IMR-90 (cell line): ENCODE measurements at regions not wholly inside any gene's neighbourhood (a gene's known extent, or its start where the extent isn't known, plus 50 kb on each side); places are given as distances from the start of the nearest gene placed in this dataset.

Experiments used
- ATAC-seq: fragments of 200-7000 bp; cut with Tn5 transposase; 2 replicates; pipeline ENCODE4 v1.9.1; 2020; ENCODE audit warnings: low read depth, mild to moderate bottlenecking, moderate library complexity
- BruUV-seq: library from RNA; stranded (reverse); fragments of 400-500 nt; replicated peaks from 2 replicates; lab custom pipeline; 2021; lab: Mats Ljungman, UMichigan
- CTCF ChIA-PET: fragments of 300-600 bp; formaldehyde crosslinking; extraction: SDS; loops from one replicate; lab custom pipeline; 2021; ENCODE audit warnings: antibody characterized with exemption; lab: Yijun Ruan, JAX
- POLR2A ChIA-PET: fragments of 300-600 bp; sonication (Branson Sonifier 250); formaldehyde crosslinking; loops from one replicate; lab custom pipeline; 2022; ENCODE audit warnings: antibody characterized with exemption; ENCODE audit not compliant: unreplicated experiment; lab: Charles Lee
- DNase-seq: peaks from one replicate; pipeline ENCODE4 v3.0.0; 2013
- H2AFZ ChIP-seq: replicated peaks from 2 replicates; pipeline ENCODE3; 2013; ENCODE audit warnings: low read length, mild to moderate bottlenecking; ENCODE audit not compliant: poor library complexity
- H2AK5ac ChIP-seq: 2 replicates; pipeline ENCODE4 v1.6.1; 2013; ENCODE audit warnings: low read depth, low read length, inconsistent platforms
- H2AK9ac ChIP-seq: replicated peaks from 2 replicates; pipeline ENCODE3; 2013; ENCODE audit warnings: mild to moderate bottlenecking, low read depth, low read length, moderate library complexity; ENCODE audit not compliant: poor library complexity
- H2BK120ac ChIP-seq: 2 replicates; pipeline ENCODE4 v1.6.1; 2013; ENCODE audit warnings: low read depth, low read length, inconsistent platforms
- H2BK15ac ChIP-seq: 3 replicates; pipeline ENCODE4 v1.6.1; 2013; ENCODE audit warnings: low read depth, low read length, inconsistent platforms
- H2BK20ac ChIP-seq: 2 replicates; pipeline ENCODE4 v1.6.1; 2013; ENCODE audit warnings: low read depth, mild to moderate bottlenecking, inconsistent platforms, low read length, moderate library complexity
- H2BK5ac ChIP-seq: 2 replicates; pipeline ENCODE4 v1.6.1; 2013; ENCODE audit warnings: mild to moderate bottlenecking, low read depth, low read length, inconsistent platforms; ENCODE audit not compliant: poor library complexity, severe bottlenecking
- H3K14ac ChIP-seq: replicated peaks from 2 replicates; pipeline ENCODE4 v1.6.1; 2013; ENCODE audit warnings: low read depth, low read length, inconsistent platforms
- H3K18ac ChIP-seq: 2 replicates; pipeline ENCODE4 v1.6.1; 2013; ENCODE audit warnings: low read depth, low read length, control low read depth
- H3K23ac ChIP-seq: 2 replicates; pipeline ENCODE4 v1.6.1; 2013; ENCODE audit warnings: low read depth, low read length, inconsistent platforms
- H3K27ac ChIP-seq: 2 replicates; pipeline ENCODE4 v1.5.1; 2013; ENCODE audit warnings: mild to moderate bottlenecking, control low read depth, low read length; ENCODE audit not compliant: insufficient read depth
- H3K27me3 ChIP-seq: 2 replicates; pipeline ENCODE4 v1.6.1; 2013; ENCODE audit warnings: low read length; ENCODE audit not compliant: control insufficient read depth, insufficient read depth
- H3K36me3 ChIP-seq: 2 replicates; pipeline ENCODE4 v1.6.1; 2013; ENCODE audit warnings: low read length, mixed read lengths; ENCODE audit not compliant: control insufficient read depth, insufficient read depth
- H3K4ac ChIP-seq: 2 replicates; pipeline ENCODE4 v1.6.1; 2013; ENCODE audit warnings: low read depth, low read length, inconsistent platforms
- H3K4me1 ChIP-seq: 2 replicates; pipeline ENCODE4 v1.6.1; 2013; ENCODE audit warnings: low read length, mixed read lengths; ENCODE audit not compliant: control insufficient read depth, insufficient read depth
- H3K4me2 ChIP-seq: 2 replicates; pipeline ENCODE4 v1.6.1; 2013; ENCODE audit warnings: low read depth, mild to moderate bottlenecking, control low read depth, low read length, moderate library complexity
- H3K4me3 ChIP-seq: 2 replicates; pipeline ENCODE4 v1.5.1; 2013; ENCODE audit warnings: low read depth, mild to moderate bottlenecking, control low read depth, low read length, moderate library complexity; ENCODE audit not compliant: insufficient read depth
- H3K56ac ChIP-seq: 2 replicates; pipeline ENCODE4 v1.6.1; 2013; ENCODE audit warnings: low read length, inconsistent platforms; ENCODE audit not compliant: insufficient read depth; ENCODE audit errors: extremely low read depth
- H3K79me1 ChIP-seq, 2 experiments: 2 replicates each; pipeline ENCODE4 v1.6.1; 2013; ENCODE audit warnings: low read length in 2 of 2, inconsistent platforms in 1 of 2, low read depth in 1 of 2
- H3K9ac ChIP-seq: 2 replicates; pipeline ENCODE4 v1.6.1; 2013; ENCODE audit warnings: low read depth, low read length, control low read depth
- H3K9me1 ChIP-seq: 2 replicates; pipeline ENCODE4 v1.6.1; 2013; ENCODE audit warnings: low read length, inconsistent platforms; ENCODE audit not compliant: insufficient read depth
- H3K9me3 ChIP-seq: 2 replicates; pipeline ENCODE4 v1.6.1; 2013; ENCODE audit warnings: low read length; ENCODE audit not compliant: control insufficient read depth, insufficient read depth
- H4K20me1 ChIP-seq: 2 replicates; pipeline ENCODE4 v1.6.1; 2013; ENCODE audit warnings: low read length, inconsistent platforms; ENCODE audit not compliant: insufficient read depth
- H4K5ac ChIP-seq: 2 replicates; pipeline ENCODE4 v1.6.1; 2013; ENCODE audit warnings: mild to moderate bottlenecking, low read depth, low read length, control low read depth
- H4K8ac ChIP-seq, 2 experiments: 2 replicates each; pipeline ENCODE4 v1.6.1; 2013; ENCODE audit warnings: low read depth in 2 of 2, low read length in 2 of 2, control low read depth in 1 of 2, inconsistent platforms in 1 of 2
- H4K91ac ChIP-seq: 2 replicates; pipeline ENCODE4 v1.6.1; 2013; ENCODE audit warnings: low read depth, low read length, inconsistent platforms; ENCODE audit not compliant: insufficient read depth
- BHLHE40 ChIP-seq: fragments of 150-350 bp; IDR thresholded peaks from 2 replicates; pipeline ENCODE4 v1.6.1; 2016; ENCODE audit warnings: mild to moderate bottlenecking, low read depth, low read length
- CEBPB ChIP-seq: IDR thresholded peaks from 2 replicates; pipeline ENCODE4 v1.6.1; 2012; ENCODE audit warnings: low read depth, low read length, improper control_type of control experiment
- CHD1 ChIP-seq: IDR thresholded peaks from 2 replicates; pipeline ENCODE4 v1.6.1; 2012; ENCODE audit warnings: low read depth, low read length, improper control_type of control experiment
- CTCF ChIP-seq: conservative IDR thresholded peaks from 2 replicates; pipeline ENCODE4 v1.5.1; 2012; ENCODE audit warnings: mild to moderate bottlenecking, low read depth, low read length, improper control_type of control experiment
- FOS ChIP-seq: fragments of 150-350 bp; IDR thresholded peaks from 2 replicates; pipeline ENCODE4 v1.6.1; 2016; ENCODE audit warnings: low read depth, low read length
- MAFK ChIP-seq: IDR thresholded peaks from 2 replicates; pipeline ENCODE4 v1.6.1; 2012; ENCODE audit warnings: low read depth, low read length, improper control_type of control experiment
- MAZ ChIP-seq: IDR thresholded peaks from 2 replicates; pipeline ENCODE4 v1.6.1; 2012; ENCODE audit warnings: low read depth, mild to moderate bottlenecking, low read length, improper control_type of control experiment, moderate library complexity, borderline replicate concordance
- MXI1 ChIP-seq: IDR thresholded peaks from 2 replicates; pipeline ENCODE4 v1.6.1; 2012; ENCODE audit warnings: low read depth, mild to moderate bottlenecking, low read length, moderate library complexity, borderline replicate concordance
- NFE2L2 ChIP-seq: fragments of 150-350 bp; IDR thresholded peaks from 2 replicates; pipeline ENCODE4 v1.6.1; 2016; ENCODE audit warnings: low read depth, mild to moderate bottlenecking, low read length
- POLR2A ChIP-seq: IDR thresholded peaks from 2 replicates; pipeline ENCODE4 v1.6.1; 2012; ENCODE audit warnings: mild to moderate bottlenecking, low read depth, low read length
- RAD21 ChIP-seq: IDR thresholded peaks from 2 replicates; pipeline ENCODE4 v1.6.1; 2012; ENCODE audit warnings: low read length, improper control_type of control experiment
- RCOR1 ChIP-seq: IDR thresholded peaks from 2 replicates; pipeline ENCODE4 v1.6.1; 2012; ENCODE audit warnings: mild to moderate bottlenecking, low read length, improper control_type of control experiment; ENCODE audit not compliant: insufficient replicate concordance
- RFX5 ChIP-seq: IDR thresholded peaks from 2 replicates; pipeline ENCODE4 v1.8.0; 2012; ENCODE audit warnings: low read depth, mild to moderate bottlenecking, low read length, moderate library complexity
- SMC3 ChIP-seq: fragments of 150-350 bp; IDR thresholded peaks from 2 replicates; pipeline ENCODE4 v1.6.1; 2016; ENCODE audit warnings: low read depth, mild to moderate bottlenecking, antibody characterized with exemption, low read length, moderate library complexity
- WGBS, 2 experiments: methylation state at CpG; one replicate each; pipeline versions ENCODE4 v1.1.5 to v1.1.7; 2013; ENCODE audit warnings: missing lambda C conversion rate in 2 of 2; ENCODE audit not compliant: insufficient read length in 1 of 2; ENCODE audit errors: extremely low coverage in 2 of 2; 5-methylcytosine and 5-hydroxymethylcytosine counted together
- dilution Hi-C: fragments of 300-500 bp; cut with HindIII; formaldehyde crosslinking; loops from one replicate; pipeline ENCODE4 v1.14.3; 2018; ENCODE audit warnings: low sequenced_read_pairs; ENCODE audit not compliant: unreplicated experiment
- in situ Hi-C: fragments of 300-500 bp; cut with MboI; formaldehyde crosslinking; loops from 3 replicates; pipeline ENCODE4 v1.14.3; 2019; ENCODE audit warnings: low sequenced_read_pairs, inconsistent platforms, mixed read lengths
- intact Hi-C: fragments of 100-400 bp; cut with micrococcal nuclease; formaldehyde crosslinking; loops from 2 replicates; pipeline ENCODE4 v1.10.0; 2022
- TF ChIP-seq, protein P1 (sequence below): fragments of 150-350 bp; IDR thresholded peaks from 2 replicates; pipeline ENCODE4 v1.6.1; 2016; ENCODE audit warnings: low read depth, mild to moderate bottlenecking, low read length, moderate library complexity, borderline replicate concordance
- TF ChIP-seq, protein P2 (sequence below): fragments of 150-350 bp; IDR thresholded peaks from 2 replicates; pipeline ENCODE4 v1.6.1; 2017; ENCODE audit warnings: mild to moderate bottlenecking, antibody characterized with exemption, low read length, low read depth

- no peak overlapping the region for H3K4me2 ChIP-seq
- no peak overlapping the region for H2AK9ac ChIP-seq
- no CpG with 5 or more reads among the region's 4 CpGs for WGBS, 2 experiments
- no peak overlapping the region for H3K14ac ChIP-seq
- ATAC-seq: no peak
- no peak overlapping the region for H2AFZ ChIP-seq
- H2BK120ac ChIP-seq: no peak overlapping the region
- no peaks in the 10 kb centered on the region for H3K79me1 ChIP-seq
- H4K8ac ChIP-seq: no peak overlapping the region
- CTCF ChIA-PET: no interaction called here
- POLR2A ChIA-PET: no interaction called here
- no TSS peak for BruUV-seq
- no peak overlapping the region for H2BK15ac ChIP-seq
- H3K27ac ChIP-seq: no peak overlapping the region
- H3K9me3 ChIP-seq: peaks cover 5% of the 10 kb centered on the region
- no peak for DNase-seq
- no peak overlapping the region for H4K5ac ChIP-seq
- no peak overlapping the region for H4K91ac ChIP-seq
- H3K23ac ChIP-seq: no peak overlapping the region
- no peaks in the 10 kb centered on the region for H3K9me1 ChIP-seq
- H2BK20ac ChIP-seq: no peak overlapping the region
- H2AK5ac ChIP-seq: no peak overlapping the region
- no peak overlapping the region for H3K56ac ChIP-seq
- no peak overlapping the region for H3K4ac ChIP-seq
- no peaks in the 10 kb centered on the region for H4K20me1 ChIP-seq
- H3K4me3 ChIP-seq: no peak overlapping the region
- no peaks in the 10 kb centered on the region for H3K27me3 ChIP-seq
- intact Hi-C loops (no loop called here), dilution Hi-C loops (no loop called here), in situ Hi-C loops (no loop called here)
- no peak overlapping the region for H3K18ac ChIP-seq
- no peak overlapping the region for H2BK5ac ChIP-seq
- no peak overlapping the region for H3K9ac ChIP-seq
- no peaks in the 10 kb centered on the region for H3K36me3 ChIP-seq
- no peaks in the 10 kb centered on the region for H3K4me1 ChIP-seq
- TF ChIP-seq, protein P1, sequence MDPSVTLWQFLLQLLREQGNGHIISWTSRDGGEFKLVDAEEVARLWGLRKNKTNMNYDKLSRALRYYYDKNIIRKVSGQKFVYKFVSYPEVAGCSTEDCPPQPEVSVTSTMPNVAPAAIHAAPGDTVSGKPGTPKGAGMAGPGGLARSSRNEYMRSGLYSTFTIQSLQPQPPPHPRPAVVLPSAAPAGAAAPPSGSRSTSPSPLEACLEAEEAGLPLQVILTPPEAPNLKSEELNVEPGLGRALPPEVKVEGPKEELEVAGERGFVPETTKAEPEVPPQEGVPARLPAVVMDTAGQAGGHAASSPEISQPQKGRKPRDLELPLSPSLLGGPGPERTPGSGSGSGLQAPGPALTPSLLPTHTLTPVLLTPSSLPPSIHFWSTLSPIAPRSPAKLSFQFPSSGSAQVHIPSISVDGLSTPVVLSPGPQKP: no peak
- no peak for TF ChIP-seq BHLHE40
- no peak for TF ChIP-seq MAZ
- no peak for TF ChIP-seq CTCF
- TF ChIP-seq CHD1: no peak
- TF ChIP-seq, protein P2, sequence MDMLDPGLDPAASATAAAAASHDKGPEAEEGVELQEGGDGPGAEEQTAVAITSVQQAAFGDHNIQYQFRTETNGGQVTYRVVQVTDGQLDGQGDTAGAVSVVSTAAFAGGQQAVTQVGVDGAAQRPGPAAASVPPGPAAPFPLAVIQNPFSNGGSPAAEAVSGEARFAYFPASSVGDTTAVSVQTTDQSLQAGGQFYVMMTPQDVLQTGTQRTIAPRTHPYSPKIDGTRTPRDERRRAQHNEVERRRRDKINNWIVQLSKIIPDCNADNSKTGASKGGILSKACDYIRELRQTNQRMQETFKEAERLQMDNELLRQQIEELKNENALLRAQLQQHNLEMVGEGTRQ: no peak
- TF ChIP-seq CEBPB: no peak
- TF ChIP-seq SMC3: no peak
- TF ChIP-seq RAD21: no peak
- TF ChIP-seq NFE2L2: no peak
- no peak for TF ChIP-seq POLR2A
- no peak for TF ChIP-seq RCOR1
- no peak for TF ChIP-seq MAFK
- no peak for TF ChIP-seq RFX5
- TF ChIP-seq MXI1: no peak
- no peak for TF ChIP-seq FOS
Measured at GRCh38 chr3:26252001-26252400, 370.6 kb upstream of the LRRC3B start.
